ENCODE measurements at regions not wholly inside any gene's neighbourhood (a gene's known extent, or its start where the extent isn't known, plus 50 kb on each side); places are given as distances from the start of the nearest gene placed in this dataset.

DNA sequence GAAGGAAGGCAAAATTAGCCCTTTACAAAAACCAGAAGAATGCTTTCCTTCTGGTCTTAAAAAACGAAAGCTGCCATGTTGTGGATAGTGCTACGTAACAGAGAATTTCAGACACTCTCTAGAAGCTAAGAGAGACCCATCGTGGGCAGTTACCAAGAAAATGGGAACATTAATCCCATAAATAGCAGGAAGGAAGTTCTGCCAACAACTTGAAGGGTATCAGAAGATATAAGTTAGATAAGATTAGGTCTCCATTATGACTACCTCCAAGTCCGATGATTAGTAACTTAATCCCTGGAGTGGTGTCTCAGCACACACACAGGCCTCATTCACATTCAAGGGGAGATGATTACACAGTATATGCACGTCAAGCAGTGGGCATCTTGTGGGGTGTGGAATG lies 115.7 kb upstream of the TRPC4 start:
- TF ChIP-seq, protein P1, sequence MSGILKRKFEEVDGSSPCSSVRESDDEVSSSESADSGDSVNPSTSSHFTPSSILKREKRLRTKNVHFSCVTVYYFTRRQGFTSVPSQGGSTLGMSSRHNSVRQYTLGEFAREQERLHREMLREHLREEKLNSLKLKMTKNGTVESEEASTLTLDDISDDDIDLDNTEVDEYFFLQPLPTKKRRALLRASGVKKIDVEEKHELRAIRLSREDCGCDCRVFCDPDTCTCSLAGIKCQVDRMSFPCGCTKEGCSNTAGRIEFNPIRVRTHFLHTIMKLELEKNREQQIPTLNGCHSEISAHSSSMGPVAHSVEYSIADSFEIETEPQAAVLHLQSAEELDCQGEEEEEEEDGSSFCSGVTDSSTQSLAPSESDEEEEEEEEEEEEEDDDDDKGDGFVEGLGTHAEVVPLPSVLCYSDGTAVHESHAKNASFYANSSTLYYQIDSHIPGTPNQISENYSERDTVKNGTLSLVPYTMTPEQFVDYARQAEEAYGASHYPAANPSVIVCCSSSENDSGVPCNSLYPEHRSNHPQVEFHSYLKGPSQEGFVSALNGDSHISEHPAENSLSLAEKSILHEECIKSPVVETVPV (CRISPR knock-in tag; IDR thresholded peaks at IDR 0.05), result no peak
- TF ChIP-seq RARB (CRISPR knock-in tag; IDR thresholded peaks at IDR 0.05), result no peak
- TF ChIP-seq, protein P2, sequence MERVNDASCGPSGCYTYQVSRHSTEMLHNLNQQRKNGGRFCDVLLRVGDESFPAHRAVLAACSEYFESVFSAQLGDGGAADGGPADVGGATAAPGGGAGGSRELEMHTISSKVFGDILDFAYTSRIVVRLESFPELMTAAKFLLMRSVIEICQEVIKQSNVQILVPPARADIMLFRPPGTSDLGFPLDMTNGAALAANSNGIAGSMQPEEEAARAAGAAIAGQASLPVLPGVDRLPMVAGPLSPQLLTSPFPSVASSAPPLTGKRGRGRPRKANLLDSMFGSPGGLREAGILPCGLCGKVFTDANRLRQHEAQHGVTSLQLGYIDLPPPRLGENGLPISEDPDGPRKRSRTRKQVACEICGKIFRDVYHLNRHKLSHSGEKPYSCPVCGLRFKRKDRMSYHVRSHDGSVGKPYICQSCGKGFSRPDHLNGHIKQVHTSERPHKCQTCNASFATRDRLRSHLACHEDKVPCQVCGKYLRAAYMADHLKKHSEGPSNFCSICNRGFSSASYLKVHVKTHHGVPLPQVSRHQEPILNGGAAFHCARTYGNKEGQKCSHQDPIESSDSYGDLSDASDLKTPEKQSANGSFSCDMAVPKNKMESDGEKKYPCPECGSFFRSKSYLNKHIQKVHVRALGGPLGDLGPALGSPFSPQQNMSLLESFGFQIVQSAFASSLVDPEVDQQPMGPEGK (CRISPR knock-in tag; IDR thresholded peaks at IDR 0.05; ENCODE audit: borderline replicate concordance), result no peak
- TF ChIP-seq CSDC2 (CRISPR knock-in tag; IDR thresholded peaks at IDR 0.05), result no peak
- TF ChIP-seq ISL1 (CRISPR knock-in tag; IDR thresholded peaks at IDR 0.05), result no peak
- TF ChIP-seq TOX (CRISPR knock-in tag; IDR thresholded peaks at IDR 0.05; ENCODE audit: borderline replicate concordance), result no peak
- TF ChIP-seq ZFP3 (CRISPR knock-in tag; IDR thresholded peaks at IDR 0.05), result no peak
- TF ChIP-seq ZC3H10 (CRISPR knock-in tag; IDR thresholded peaks at IDR 0.05), result no peak
- TF ChIP-seq, protein P3, sequence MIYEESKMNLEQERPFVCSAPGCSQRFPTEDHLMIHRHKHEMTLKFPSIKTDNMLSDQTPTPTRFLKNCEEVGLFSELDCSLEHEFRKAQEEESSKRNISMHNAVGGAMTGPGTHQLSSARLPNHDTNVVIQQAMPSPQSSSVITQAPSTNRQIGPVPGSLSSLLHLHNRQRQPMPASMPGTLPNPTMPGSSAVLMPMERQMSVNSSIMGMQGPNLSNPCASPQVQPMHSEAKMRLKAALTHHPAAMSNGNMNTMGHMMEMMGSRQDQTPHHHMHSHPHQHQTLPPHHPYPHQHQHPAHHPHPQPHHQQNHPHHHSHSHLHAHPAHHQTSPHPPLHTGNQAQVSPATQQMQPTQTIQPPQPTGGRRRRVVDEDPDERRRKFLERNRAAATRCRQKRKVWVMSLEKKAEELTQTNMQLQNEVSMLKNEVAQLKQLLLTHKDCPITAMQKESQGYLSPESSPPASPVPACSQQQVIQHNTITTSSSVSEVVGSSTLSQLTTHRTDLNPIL (CRISPR knock-in tag; IDR thresholded peaks at IDR 0.05; ENCODE audit: low read depth), result no peak
- TF ChIP-seq GLIS3 (CRISPR knock-in tag; IDR thresholded peaks at IDR 0.05), result no peak
